Stomach (tissue), 4 donors: ENCODE measurements at regions not wholly inside any gene's neighbourhood (a gene's known extent, or its start where the extent isn't known, plus 50 kb on each side); places are given as distances from the start of the nearest gene placed in this dataset.

Experiments used
- CTCF ChIP-seq, 7 experiments: fragments of 450-650 bp in 4 of 7; fragments of 200-600 bp in 3 of 7; sonication (generic) in 3 of 7; IDR thresholded peaks; one replicate each; pipeline ENCODE4 v1.5.1; 2016 to 2019; ENCODE audit warnings: antibody characterized with exemption in 7 of 7, control low read depth in 2 of 7, mild to moderate bottlenecking in 1 of 7
- EP300 ChIP-seq: sonication (generic); formaldehyde crosslinking; IDR thresholded peaks from one replicate; pipeline ENCODE4 v1.6.1; 2017; ENCODE audit warnings: antibody characterized with exemption
- POLR2A ChIP-seq, 4 donors: fragments of 450-650 bp; IDR thresholded peaks; one replicate each; pipeline ENCODE4 v1.6.1; 2016; ENCODE audit warnings: antibody characterized with exemption in 4 of 4, control low read depth in 2 of 4, mild to moderate bottlenecking in 1 of 4, moderate library complexity in 1 of 4

- TF ChIP-seq CTCF (IDR thresholded peaks at IDR 0.05) (no peak), EP300 (no peak), POLR2A (IDR thresholded peaks at IDR 0.05) (no peak)
These were observed 113.1 kb upstream of the GUCA2B start for GRCh38 chr1:42040159-42040558.
